HG02763 (cell line): ENCODE measurements at regions not wholly inside any gene's neighbourhood (a gene's known extent, or its start where the extent isn't known, plus 50 kb on each side); places are given as distances from the start of the nearest gene placed in this dataset.
"Not testable (repeated sequence)": the region's sequence is repeated elsewhere in the genome, so short reads cannot be mapped to it uniquely, and the experiment has no call there.

Experiments used
- ATAC-seq: cut with Tn5 transposase; IDR thresholded peaks from one replicate; pipeline ENCODE4 v1.9.1; 2021; ENCODE audit warnings: mild to moderate bottlenecking, moderate library complexity; ENCODE audit not compliant: unreplicated experiment

DNA sequence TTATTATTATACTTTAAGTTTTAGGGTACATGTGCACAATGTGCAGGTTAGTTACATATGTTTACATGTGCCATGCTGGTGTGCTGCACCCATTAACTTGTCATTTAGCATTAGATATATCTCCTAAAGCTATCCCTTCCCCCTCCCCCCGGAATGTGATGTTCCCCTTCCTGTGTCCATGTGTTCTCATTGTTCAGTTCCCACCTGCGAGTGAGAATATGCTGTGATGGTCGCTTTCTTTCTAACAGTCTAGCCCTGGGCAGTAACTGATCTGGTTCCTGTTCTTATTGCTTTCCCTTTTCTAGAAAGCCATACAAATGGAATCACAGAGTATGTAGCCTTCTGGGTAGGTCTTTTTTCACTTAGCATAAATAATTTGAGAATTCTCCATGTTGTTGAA, 311.1 kb upstream of the CNTNAP2 start:
- ATAC-seq = not testable (repeated sequence)

DNA sequence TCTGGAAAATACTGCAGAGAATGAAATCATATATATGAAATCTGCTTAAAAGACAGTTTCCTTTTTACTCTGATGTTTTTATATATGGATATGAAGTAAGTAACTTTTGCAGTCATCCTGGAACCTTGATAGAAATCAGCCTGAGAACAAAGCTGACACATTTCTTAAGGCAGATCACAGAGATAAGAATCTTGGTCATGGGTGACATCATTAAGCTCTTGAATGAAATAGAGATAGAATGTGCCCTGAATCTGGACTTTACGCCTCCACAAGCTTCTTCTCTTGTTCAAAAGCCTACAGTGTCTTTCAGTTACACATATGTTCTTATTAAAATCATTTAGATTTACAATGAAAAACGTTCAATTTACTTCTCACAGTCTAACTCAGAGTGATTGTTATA, 319.1 kb upstream of the CNTNAP2 start:
- no peak for ATAC-seq

DNA sequence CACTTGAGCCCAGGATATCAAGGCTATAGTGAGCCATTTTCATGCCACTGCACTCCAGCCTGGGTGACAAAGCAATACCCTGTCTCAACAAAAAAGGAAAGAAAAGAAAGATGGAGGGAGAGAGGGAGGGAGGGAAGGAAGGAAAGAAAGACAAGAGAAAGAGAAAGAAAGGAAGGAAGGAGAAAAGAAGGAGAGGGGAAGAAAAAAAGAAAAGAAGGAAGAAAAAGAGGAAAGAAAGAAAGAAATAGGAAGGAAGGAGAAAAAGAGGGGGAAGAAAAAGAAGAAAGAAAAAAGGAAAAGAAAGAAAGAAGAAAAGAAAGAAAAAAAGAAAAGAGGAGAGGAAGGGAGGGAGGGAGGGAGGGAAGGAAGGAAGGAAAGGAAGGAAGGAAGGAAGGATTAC, 321.5 kb upstream of the CNTNAP2 start:
- no peak for ATAC-seq

DNA sequence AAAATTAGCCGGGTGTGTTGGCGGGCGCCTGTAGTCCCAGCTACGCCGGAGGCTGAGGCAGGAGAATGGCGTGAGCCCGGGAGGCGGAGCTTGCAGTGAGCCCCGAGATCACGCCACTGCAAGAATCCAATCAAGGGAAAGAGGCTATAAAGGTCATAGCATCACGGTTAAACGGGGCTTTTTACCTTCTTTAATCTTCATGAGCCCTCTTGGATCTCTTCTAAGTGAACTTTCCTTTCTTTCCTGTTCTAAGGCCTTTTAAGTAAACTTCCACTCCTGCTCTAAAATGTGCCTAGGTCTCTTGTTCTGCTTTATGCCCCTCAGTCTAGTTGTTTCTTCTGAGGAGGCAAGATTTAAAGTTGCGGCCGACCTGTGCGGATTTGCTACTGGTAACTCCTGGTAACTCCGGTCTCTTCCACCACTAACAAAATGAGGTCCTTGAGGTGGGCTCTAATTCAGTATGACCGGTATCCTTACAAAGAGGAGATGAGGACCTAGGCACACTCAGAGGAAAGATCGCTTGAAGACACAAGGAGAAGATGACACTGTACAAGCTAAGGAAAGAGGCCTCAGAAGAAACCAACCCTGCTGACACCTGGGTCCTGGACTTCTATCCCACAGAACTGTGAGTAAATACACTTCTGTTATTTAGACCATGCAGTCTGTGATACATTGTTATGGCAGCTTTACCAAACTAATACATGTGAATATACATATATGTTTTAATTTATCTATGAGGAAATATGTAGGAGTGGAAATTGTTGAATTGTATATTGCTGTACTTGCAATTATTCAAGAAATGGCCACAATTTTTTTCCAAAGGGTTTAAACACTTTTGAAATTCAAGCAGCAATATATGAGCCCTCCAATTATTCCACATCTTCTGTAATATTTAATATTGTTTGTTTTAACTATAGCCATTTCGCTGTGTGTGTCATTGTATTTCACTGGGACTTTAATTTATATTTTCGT, 331.5 kb upstream of the CNTNAP2 start:
- no peak for ATAC-seq

DNA sequence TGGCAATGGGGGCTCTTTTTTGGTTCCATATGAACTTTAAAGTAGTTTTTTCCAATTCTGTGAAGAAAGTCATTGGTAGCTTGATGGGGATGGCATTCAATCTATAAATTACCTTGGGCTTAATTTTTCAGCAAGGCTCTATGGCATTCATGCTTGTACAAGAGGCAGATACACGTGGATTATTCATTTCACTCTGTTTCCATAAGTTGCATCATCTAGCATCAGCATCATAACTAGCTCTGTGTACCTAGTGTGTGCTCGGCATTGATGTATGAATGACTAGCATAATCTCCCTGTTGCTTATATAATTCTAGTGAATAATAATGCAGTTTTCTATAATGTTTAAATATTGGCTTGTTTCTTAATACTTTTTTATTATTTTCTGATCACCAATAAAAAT, 335.2 kb upstream of the CNTNAP2 start:
- not testable (repeated sequence) for ATAC-seq

DNA sequence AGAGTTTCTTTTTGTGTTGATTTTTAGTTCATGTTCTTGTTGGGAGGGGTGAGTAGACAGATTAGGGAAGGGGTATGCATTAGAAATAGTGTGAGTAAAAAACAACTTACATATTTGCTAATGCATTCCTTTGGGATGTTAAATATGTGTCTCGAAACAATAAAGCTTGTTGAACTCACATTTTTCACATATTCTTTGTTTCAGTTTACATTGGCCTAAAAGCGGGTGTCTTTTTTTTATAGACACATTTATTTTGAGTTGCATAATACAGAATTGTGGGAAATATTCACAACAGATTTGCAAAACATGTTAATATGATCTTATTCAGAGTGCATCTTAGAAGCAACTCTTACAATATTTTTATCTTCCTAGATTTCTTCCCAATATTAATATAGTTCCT, 337.5 kb upstream of the CNTNAP2 start:
- ATAC-seq = no peak

DNA sequence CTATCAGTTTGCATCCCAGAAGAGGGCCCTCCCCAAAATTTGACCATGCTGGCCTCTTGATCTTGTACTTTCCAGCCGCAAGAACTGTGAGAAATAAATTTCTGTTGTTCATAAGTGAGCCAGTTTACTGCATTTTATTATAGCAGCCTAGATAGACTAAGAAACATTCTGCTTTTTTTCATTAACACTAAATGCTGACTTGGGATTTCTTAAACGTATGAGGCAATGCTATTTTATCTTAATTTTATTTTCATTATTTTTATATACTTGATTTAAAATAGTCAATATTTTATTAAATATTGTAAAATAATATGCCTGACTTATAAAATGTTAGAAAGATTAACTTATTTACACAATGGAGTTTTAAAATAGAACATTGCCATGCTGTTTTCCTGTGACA, 341.8 kb upstream of the CNTNAP2 start:
- no peak for ATAC-seq

DNA sequence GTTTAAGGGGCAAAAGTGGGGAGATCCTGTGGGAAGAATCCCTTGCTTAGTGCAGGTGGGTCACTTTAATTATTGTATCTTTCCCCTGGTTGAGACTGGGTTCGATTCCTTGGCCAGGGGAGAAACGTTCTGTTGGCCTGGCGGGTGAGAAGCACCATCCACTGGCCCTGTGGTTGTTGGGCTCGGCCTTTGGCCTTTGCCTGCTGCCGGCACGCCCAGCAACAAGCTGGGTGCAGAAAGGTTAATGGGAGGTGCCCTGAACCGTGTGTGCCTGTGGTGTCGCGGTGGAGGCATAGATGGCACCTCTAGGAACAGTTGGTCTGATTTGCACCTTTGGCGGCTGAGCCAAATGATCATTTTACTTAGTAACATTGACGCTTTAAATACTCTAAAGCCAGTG, 363.6 kb upstream of the CNTNAP2 start:
- no peak for ATAC-seq

DNA sequence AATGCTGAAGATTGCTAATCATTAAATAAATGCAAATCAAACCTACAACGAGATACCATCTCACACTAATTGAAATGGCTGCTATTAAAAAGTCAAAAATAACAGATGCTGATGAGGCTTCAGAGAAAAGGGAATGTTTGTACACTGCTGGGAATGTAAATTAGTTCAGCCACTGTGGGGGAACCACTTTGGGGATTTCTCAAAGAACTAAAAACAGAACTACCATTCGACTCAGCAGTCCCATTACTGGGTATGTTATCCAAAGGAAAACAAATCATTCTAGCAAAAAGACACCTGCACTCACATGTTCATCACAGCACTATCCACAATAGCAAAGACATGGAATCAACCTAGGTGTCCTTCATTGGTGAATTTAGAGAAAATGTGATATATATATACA, 379.0 kb upstream of the CNTNAP2 start:
- no peak for ATAC-seq

DNA sequence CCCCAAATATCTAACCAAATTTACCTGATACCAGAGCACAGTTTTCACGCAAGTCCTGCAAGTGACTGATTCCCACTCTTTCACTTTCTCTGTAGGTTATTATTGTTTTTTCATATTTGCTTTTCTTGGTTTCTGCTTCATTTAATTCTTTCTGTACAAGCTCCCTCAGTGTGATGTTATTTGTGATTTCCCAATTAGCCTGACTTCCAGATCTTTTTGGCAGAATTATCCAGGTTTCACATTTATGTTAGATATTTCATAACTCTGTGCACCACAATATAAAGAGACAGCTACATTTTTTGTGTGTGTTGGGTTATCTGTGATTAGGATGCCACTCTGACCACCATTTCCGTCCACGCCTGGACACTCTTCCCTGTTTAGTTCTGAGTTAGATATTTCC, 381.5 kb upstream of the CNTNAP2 start:
- no peak for ATAC-seq

DNA sequence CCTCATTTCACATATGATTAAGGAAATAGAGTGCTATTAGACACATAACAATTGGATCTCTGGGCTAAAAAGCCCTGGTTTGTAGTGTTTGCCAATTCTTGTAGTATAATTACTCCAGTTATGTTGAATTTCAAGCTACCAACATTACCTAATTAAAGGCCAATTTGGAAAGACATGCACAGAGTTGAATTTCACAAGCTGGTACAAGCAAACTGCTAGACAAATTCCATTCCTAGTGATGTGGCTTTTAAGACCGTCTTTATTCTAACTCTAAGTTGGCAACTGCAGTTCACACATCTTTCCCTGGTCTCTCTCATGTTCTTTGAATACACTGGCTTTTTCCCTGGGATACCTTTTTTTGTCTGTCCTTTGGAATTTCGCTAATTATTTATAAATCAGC, 384.1 kb upstream of the CNTNAP2 start:
- ATAC-seq = no peak

DNA sequence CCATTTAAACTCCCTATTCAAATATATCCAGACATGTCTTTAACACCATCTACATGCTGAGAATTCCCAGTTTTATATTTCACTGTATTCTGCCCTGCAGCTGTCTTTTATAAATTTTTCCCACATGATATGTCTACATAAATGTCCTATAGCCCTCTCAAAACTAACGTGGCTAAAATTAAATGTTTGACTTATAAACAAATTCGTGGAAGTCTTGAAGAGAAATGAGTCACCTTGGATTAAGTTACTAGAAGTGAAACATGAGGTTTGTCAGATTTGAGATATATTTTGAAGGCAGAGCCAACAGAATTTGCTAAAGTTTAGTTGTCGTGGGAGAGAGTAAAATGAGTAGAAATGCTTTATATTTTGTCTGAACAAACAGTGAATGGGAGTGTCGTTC, 386.9 kb upstream of the CNTNAP2 start:
- no peak for ATAC-seq

DNA sequence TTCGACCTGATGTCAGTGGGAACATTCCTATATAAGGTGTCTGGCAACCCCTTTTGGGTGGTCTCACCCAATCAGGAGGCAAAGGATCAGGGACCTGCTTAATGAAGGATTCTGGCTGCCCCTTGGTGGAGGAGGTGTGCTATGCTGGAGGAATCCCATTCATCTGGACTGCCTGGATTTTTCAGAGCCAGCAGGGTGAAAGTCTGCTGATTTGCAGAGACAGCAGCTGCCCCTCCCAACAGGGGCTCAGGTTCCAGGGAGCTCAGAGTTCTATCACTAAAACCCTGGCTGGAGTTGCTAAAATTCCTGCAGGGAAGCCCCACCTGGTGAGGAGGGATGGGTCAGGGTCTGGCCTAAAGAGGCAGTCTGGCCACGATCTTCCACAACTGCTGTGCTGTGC, 398.5 kb upstream of the CNTNAP2 start:
- ATAC-seq = no peak

DNA sequence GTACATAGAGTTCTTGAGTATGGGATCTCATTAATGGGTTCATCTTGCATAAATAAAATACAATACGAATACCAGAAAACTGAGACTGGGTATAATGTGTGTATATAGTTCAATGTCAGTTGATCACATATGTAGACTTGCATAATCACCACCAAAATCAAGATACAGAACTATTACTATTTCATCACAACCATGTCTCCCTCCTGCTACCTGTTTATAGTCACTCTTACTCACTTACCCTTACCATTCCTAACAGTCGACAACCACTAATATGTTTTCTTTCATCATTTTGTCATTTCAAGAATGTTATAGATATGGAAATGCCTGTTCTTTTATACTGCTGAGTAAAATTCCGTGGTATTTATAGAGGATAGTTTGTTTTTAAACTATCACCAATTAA, 416.1 kb upstream of the CNTNAP2 start:
- no peak for ATAC-seq

DNA sequence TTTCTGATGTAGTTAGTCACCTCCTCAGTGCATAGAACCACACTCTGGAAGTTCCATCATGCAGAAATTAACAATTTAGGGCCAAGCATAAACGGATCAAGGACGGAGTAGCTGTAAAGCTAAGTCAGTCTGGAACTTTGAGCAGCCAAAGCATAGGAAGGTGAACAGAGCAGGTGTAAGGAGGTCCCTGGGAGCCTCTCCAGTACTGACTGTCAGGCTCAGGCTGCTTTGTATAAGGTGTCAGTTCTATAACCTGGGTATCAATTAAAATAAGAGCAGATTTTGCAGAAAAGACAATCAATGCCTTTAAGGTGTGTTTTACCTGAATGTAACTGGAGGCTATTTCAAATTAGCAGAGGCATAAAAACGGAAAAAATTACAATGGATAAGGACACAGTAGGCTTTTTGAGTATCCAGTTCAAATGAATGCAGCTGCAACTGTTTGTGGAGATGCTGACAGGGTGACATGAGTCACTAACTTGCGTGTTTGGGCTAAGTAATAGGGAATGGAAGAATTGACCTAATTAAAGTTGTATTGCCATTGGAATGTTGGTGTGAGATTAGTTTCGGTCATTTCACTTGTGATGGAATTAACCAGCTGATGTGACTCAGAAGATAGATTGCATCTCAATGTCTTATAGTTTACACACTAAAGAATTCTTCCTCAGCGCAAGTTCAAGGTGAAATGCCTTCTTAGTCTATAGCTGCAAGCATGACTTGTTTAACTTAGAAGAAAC, 417.9 kb upstream of the CNTNAP2 start:
- no peak for ATAC-seq

DNA sequence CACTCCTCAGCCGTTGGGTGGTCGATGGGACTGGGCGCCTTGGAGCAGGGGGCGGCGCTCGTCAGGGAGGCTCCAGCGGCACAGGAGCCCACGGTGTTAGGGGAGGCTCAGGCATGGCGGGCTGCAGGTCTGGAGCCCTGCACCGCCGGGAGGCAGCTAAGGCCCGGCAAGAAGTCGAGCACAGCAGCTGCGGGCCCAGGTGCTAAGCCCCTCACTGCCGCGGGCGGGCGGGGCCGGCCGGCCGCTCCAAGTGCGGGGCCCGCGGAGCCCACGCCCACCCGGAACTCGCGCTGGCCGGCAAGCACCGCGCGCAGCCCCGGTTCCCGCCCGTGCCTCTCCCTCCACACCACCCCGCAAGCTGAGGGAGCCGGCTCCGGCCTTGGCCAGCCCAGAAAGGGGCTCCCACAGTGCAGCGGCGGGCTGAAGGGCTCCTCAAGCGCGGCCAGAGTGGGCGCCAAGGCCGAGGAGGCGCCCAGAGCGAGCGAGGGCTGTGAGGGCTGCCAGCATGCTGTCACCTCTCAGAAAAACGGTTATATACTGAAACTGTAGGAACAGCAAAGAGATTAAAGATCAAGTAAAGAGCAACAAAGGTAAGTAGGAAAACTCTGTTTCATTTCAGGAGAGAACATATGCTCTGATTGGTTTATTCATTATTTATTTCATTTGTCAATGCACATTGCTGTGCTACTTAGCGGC, 419.0 kb upstream of the CNTNAP2 start:
- not testable (repeated sequence) for ATAC-seq

DNA sequence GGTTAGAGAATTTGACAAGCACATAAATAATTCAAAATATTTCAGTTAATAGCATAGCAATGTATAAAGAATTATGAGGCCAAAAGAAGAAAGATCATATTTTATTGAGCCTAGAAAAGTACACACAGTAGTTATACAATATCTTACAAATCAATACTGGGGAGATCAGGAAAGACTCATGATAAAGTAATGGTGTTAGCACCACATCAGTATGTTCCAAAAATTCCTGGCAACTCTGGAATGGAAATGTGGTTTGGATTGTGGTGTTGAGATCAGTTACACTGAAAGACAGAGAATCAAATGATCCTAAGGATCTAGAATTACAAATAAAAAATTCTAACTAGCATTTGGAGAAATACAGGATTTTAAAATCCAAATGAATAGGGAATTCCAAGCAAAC, 420.5 kb upstream of the CNTNAP2 start:
- ATAC-seq = no peak

DNA sequence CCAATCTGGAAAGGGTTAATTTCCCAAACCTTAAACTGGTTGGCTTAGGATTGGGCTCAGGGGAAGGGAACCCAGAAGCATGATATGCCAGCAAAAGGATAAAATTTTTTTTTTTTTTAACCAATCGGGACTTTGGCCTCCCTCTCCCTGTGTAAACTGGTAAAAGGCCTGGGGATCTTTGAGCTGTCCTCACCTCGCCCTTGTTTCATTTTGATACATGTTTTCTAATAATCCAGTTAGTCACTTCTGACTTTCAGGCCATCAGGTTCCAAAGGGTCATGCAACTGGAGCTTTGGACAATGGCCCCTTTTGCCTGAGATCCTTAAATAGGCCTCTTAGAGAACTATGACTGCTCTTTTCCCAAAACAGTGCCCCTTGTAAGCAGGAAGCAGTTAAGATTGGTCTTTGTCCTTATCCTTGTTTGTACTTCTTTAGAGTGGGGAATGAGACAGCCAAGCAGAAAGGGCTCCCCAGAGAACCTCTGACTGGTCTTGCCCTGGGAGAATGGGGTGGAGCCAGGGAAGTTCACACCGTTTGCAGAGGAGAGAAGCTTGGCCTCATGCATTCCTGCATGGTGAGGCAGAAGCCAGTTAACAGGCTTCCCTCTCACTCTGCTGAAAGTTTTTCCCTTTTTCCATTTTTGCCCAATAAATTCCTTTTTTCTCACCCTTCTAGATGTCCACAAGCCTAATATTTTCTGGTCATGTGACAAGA, 424.2 kb upstream of the CNTNAP2 start:
- ATAC-seq = no peak

DNA sequence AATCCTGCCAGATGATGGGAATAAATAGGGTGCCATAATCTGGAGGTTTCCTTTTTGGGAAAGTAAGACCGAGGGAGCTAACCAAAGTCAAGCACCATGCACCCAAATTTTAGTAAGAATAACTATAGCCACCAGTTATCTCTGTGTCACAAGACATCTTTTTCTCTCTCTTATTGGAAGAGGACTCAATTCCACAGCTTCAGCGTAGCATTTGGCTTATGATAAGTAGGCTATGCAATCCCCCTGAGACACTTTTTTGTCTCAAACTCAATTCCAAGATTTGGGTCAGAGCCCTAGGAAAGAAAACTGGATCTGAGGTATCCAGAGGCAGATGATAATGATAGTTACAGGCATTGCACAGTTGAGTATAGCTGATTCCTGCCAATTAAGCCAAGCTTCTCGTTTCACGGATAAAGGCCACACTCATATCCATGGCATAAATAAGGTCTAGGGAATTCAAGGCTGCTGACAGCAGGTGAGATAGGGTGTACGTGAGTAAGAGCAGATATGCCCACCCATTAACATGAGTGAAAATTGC, 425.2 kb upstream of the CNTNAP2 start:
- ATAC-seq = no peak

DNA sequence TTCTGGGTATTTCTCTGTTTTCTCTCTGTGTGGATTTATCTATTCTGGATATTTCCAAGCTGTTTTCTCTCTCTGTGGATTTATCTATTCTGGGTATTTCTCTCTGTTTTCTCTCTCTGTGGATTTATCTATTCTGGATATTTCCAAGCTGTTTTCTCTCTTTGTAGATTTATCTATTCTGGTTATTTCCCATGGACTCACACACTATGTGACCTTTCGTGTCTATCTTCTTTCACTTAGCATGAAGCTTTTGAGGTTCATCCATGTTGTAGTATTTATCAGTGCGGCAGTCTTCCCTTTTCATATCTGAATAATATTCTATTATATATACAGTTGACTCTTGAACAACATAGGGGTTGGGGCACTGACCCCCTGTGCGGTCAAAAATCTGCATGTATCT, 435.0 kb upstream of the CNTNAP2 start:
- ATAC-seq = no peak

DNA sequence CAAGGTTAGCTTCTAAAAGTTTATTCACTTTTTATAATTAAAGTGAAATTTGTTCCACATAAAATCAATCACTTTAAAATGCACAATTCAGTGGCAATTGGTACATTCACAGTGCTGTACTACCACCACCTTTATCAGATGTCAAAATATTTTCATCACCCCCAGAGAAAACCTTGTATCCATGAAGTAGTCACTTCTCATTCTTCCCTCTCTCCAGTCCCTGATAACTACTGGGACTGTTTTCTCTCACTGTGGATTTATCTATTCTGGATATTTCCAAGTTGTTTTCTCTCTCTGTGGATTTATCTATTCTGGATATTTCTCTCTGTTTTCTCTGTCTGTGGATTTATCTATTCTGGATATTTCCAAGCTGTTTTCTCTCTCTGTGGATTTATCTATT, 435.4 kb upstream of the CNTNAP2 start:
- no peak for ATAC-seq
